ENCODE measurements at regions not wholly inside any gene's neighbourhood (a gene's known extent, or its start where the extent isn't known, plus 50 kb on each side); places are given as distances from the start of the nearest gene placed in this dataset.

GRCh38 chr7:132630834-132631233 is 54.6 kb upstream of the PLXNA4 start:
- no peak for TF ChIP-seq CTCF (IDR thresholded peaks at IDR 0.05; ENCODE audit: low read length)
- no peak for TF ChIP-seq EZH2 (optimal IDR thresholded peaks at IDR 0.05; ENCODE audit: low read depth, low read length)
- TF ChIP-seq EZH2phosphoT487 (IDR thresholded peaks at IDR 0.05; ENCODE audit: low read length) = no peak

Data from MM.1S (cell line).